ENCODE measurements at regions not wholly inside any gene's neighbourhood (a gene's known extent, or its start where the extent isn't known, plus 50 kb on each side); places are given as distances from the start of the nearest gene placed in this dataset.

- no peak for DNase-seq
These were observed 1280.8 kb downstream of the PCDH7 start for GRCh38 chr4:32000846-32001488.

GRCh38 chr4:32002037-32002747, 1282.0 kb downstream of the PCDH7 start:
- DNase-seq, result no peak

- no peak for DNase-seq
These were observed 1283.4 kb downstream of the PCDH7 start for GRCh38 chr4:32003548-32003947.

GRCh38 chr4:32010221-32010620, 1290.1 kb downstream of the PCDH7 start:
- no peak for DNase-seq

- no peak for DNase-seq
These were observed 1301.9 kb downstream of the PCDH7 start for GRCh38 chr4:32022071-32022470.

GRCh38 chr4:32025851-32026459, 1305.8 kb downstream of the PCDH7 start:
- no peak for DNase-seq

GRCh38 chr4:32030406-32030805, 1310.2 kb downstream of the PCDH7 start:
- DNase-seq, result no peak

GRCh38 chr4:32031026-32031425, 1310.9 kb downstream of the PCDH7 start:
- no peak for DNase-seq

- DNase-seq, result no peak
These were observed 1312.0 kb downstream of the PCDH7 start for GRCh38 chr4:32032136-32032672.

- no peak for DNase-seq
These were observed 1317.2 kb downstream of the PCDH7 start for GRCh38 chr4:32037399-32037798.

- DNase-seq, result no peak
These were observed 1322.5 kb downstream of the PCDH7 start for GRCh38 chr4:32042486-32043247.

GRCh38 chr4:32043248-32043633, 1323.1 kb downstream of the PCDH7 start:
- DNase-seq, result no peak

- no peak for DNase-seq
These were observed 1341.7 kb downstream of the PCDH7 start for GRCh38 chr4:32061916-32062315.

- DNase-seq, result no peak
These were observed 1353.4 kb downstream of the PCDH7 start for GRCh38 chr4:32073542-32073941.

GRCh38 chr4:32087211-32087610, 1367.0 kb downstream of the PCDH7 start:
- no peak for DNase-seq

GRCh38 chr4:32094987-32095386, 1374.8 kb downstream of the PCDH7 start:
- no peak for DNase-seq

- no peak for DNase-seq
These were observed 1382.7 kb downstream of the PCDH7 start for GRCh38 chr4:32102896-32103295.

- DNase-seq, result no peak
These were observed 1386.6 kb downstream of the PCDH7 start for GRCh38 chr4:32106767-32107166.

- DNase-seq, result no peak
These were observed 1392.7 kb downstream of the PCDH7 start for GRCh38 chr4:32112891-32113290.

- DNase-seq, result no peak
These were observed 1397.5 kb downstream of the PCDH7 start for GRCh38 chr4:32117693-32118092.

GRCh38 chr4:32119907-32120306, 1399.7 kb downstream of the PCDH7 start:
- DNase-seq, result no peak

- DNase-seq, result no peak
These were observed 1408.4 kb downstream of the PCDH7 start for GRCh38 chr4:32128549-32128948.

- DNase-seq, result no peak
These were observed 1409.8 kb downstream of the PCDH7 start for GRCh38 chr4:32129967-32130366.

Measured in NCI-H2171 treated with DMSO at 0.1 percent for 48 hours (cell line).